K562 (cell line): ENCODE measurements at regions not wholly inside any gene's neighbourhood (a gene's known extent, or its start where the extent isn't known, plus 50 kb on each side); places are given as distances from the start of the nearest gene placed in this dataset.
A peak's percentile ranks its signal among the peaks of the same experiment; 100 is the strongest.

Source experiments
- ATAC-seq: fragments of 200-7000 bp; cut with Tn5 transposase; 3 replicates; pipeline ENCODE4 v1.9.1; 2020; ENCODE audit warnings: moderate library complexity
- BruUV-seq: library from RNA; stranded (reverse); fragments of 400-500 nt; replicated peaks from 2 replicates; lab custom pipeline; 2021; lab: Mats Ljungman, UMichigan
- CTCF ChIA-PET: fragments of 300-600 bp; formaldehyde crosslinking; extraction: SDS; loops from one replicate; lab custom pipeline; 2021; ENCODE audit warnings: low intra/inter-chr PET ratio; lab: Yijun Ruan, JAX
- POLR2A ChIA-PET: fragments of 300-600, 350-650 bp; sonication (Branson Sonifier 250); formaldehyde crosslinking; extraction: SDS; loops from one replicate; lab custom pipeline; 2021; ENCODE audit warnings: antibody characterized with exemption, inconsistent platforms; lab: Yijun Ruan, JAX
- DNase-seq, 4 experiments: peaks; one replicate each; pipeline versions ENCODE4 v3.0.0 to v3.0.0-alpha.2; 2011 to 2018; ENCODE audit warnings: low spot score in 3 of 4, mixed read lengths in 3 of 4; ENCODE audit errors: extremely low read depth in 1 of 4
- FAIRE-seq: peaks from 2 replicates; lab custom pipeline; 2011; peaks lifted over from hg19 to GRCh38; lab: Jason Lieb, UNC
- H2AFZ ChIP-seq: 2 replicates; pipeline ENCODE4 v1.6.0; 2011; ENCODE audit warnings: low read depth, low read length, control low read depth, inconsistent platforms
- H3K27ac ChIP-seq: fragments of 200-600 bp; 3 replicates; pipeline ENCODE4 v1.8.0; 2011; ENCODE audit warnings: low read depth, mild to moderate bottlenecking, control low read depth, inconsistent platforms, low read length, moderate library complexity, mixed read lengths; ENCODE audit errors: extremely low read depth
- H3K27me3 ChIP-seq, 2 experiments: fragments of 300-600 bp in 1 of 2; 2 replicates in 1 of 2; 3 replicates in 1 of 2; pipeline versions ENCODE4 v1.6.0 to v1.8.0; 2011; ENCODE audit warnings: inconsistent platforms in 2 of 2, low read length in 2 of 2, mild to moderate bottlenecking in 1 of 2, mixed read lengths in 1 of 2, moderate library complexity in 1 of 2; ENCODE audit not compliant: control insufficient read depth in 2 of 2, insufficient read depth in 2 of 2
- H3K36me3 ChIP-seq: fragments of 300-600 bp; 3 replicates; pipeline ENCODE4 v1.8.0; 2011; ENCODE audit warnings: mild to moderate bottlenecking, low read length, inconsistent platforms; ENCODE audit not compliant: control insufficient read depth, insufficient read depth
- H3K4me1 ChIP-seq, 2 experiments: fragments of 200-600 bp in 1 of 2; replicated peaks in 1 of 2; 2 replicates in 1 of 2; 3 replicates in 1 of 2; pipeline versions ENCODE4 v1.5.1 to v1.8.0; 2011; ENCODE audit warnings: inconsistent platforms in 2 of 2, low read length in 2 of 2, mild to moderate bottlenecking in 1 of 2, mixed read lengths in 1 of 2, moderate library complexity in 1 of 2; ENCODE audit not compliant: control insufficient read depth in 2 of 2, insufficient read depth in 2 of 2
- H3K4me2 ChIP-seq: 2 replicates; pipeline ENCODE4 v1.6.1; 2011; ENCODE audit warnings: low read length, control low read depth, inconsistent platforms, mixed read lengths; ENCODE audit not compliant: insufficient read depth
- H3K4me3 ChIP-seq: fragments of 200-600 bp; sonication (generic), shearing (Covaris generic); 2 replicates; pipeline ENCODE4 v1.5.1; 2016; ENCODE audit warnings: control low read depth, inconsistent platforms
- H3K79me2 ChIP-seq: fragments of 200-600 bp; 3 replicates; pipeline ENCODE4 v1.8.0; 2011; ENCODE audit warnings: low read length, inconsistent platforms; ENCODE audit not compliant: control insufficient read depth, insufficient read depth
- H3K9ac ChIP-seq, 2 experiments: 2 replicates each; pipeline versions ENCODE4 v1.6.0 to v1.6.1; 2011; ENCODE audit warnings: low read depth in 2 of 2, low read length in 2 of 2, control low read depth in 1 of 2, inconsistent platforms in 1 of 2, mild to moderate bottlenecking in 1 of 2, mixed read lengths in 1 of 2; ENCODE audit not compliant: insufficient read depth in 1 of 2
- H3K9me1 ChIP-seq: one replicate; pipeline ENCODE4 v1.6.0; 2011; ENCODE audit warnings: inconsistent platforms, mild to moderate bottlenecking, low read length, moderate library complexity; ENCODE audit not compliant: control insufficient read depth, insufficient read depth
- H3K9me3 ChIP-seq: replicated peaks from 2 replicates; pipeline ENCODE4 v1.5.1; 2011; ENCODE audit warnings: low read depth, low read length, inconsistent platforms; ENCODE audit not compliant: control insufficient read depth, insufficient read depth
- H4K20me1 ChIP-seq: replicated peaks from 2 replicates; pipeline ENCODE4 v1.6.1; 2011; ENCODE audit warnings: low read length, inconsistent platforms, mixed read lengths; ENCODE audit not compliant: control insufficient read depth, insufficient read depth
- FOSL1 ChIP-seq: fragments of 200-800 bp; sonication (Bioruptor generic); conservative IDR thresholded peaks from 2 replicates; pipeline ENCODE4 v1.6.1; 2016; ENCODE audit warnings: missing genetic modification characterization, missing compliant biosample characterization
- MNT ChIP-seq, 2 experiments: fragments of 450-650 bp; conservative IDR thresholded peaks; 2 replicates each; pipeline ENCODE4 v1.6.1; 2017; ENCODE audit warnings: mild to moderate bottlenecking in 2 of 2, moderate library complexity in 2 of 2
- NBN ChIP-seq: fragments of 450-650 bp; IDR thresholded peaks from 2 replicates; pipeline ENCODE4 v1.6.1; 2016; ENCODE audit warnings: low read depth, mild to moderate bottlenecking
- TRIM25 ChIP-seq: fragments of 450-650 bp; IDR thresholded peaks from 2 replicates; pipeline ENCODE4 v1.7.0; 2016; ENCODE audit warnings: borderline replicate concordance
- WGBS: fragments of 100-300 bp; shearing (Covaris generic); methylation state at CpG from one replicate; pipeline ENCODE4 v1.1.6; 2016; ENCODE audit warnings: low coverage, mixed read lengths; ENCODE audit not compliant: insufficient coverage; ENCODE audit errors: missing lambda C conversion rate; 5-methylcytosine and 5-hydroxymethylcytosine counted together
- in situ Hi-C: fragments of 300-500 bp; cut with MboI; formaldehyde crosslinking; loops from 4 replicates; pipeline ENCODE4 v1.15.0; 2018; ENCODE audit warnings: inconsistent platforms, mixed read lengths
- intact Hi-C: fragments of 100-400 bp; cut with micrococcal nuclease; formaldehyde crosslinking; loops from 2 replicates; pipeline ENCODE4 v1.14.2; 2022

- DNase-seq (no peak), ATAC-seq (no peak), FAIRE-seq (no peak)
- TF ChIP-seq FOSL1 (peak; percentile 64), NBN (no peak), MNT (conservative IDR thresholded peaks at IDR 0.05) (no peak), TRIM25 (no peak)
- WGBS = 0% methylated on average over 1 of the region's 1 CpG
- Histone ChIP-seq H3K4me2 (no peak overlapping the region), H3K36me3 (no peaks in the 10 kb centered on the region), H3K9me3 (no peaks in the 10 kb centered on the region), H3K9me1 (no peaks in the 10 kb centered on the region), H3K4me1 (no peaks in the 10 kb centered on the region; a peak in 1 of 5 replicates), H3K27me3 (no peaks in the 10 kb centered on the region), H3K4me3 (no peak overlapping the region), H2AFZ (no peak overlapping the region), H4K20me1 (no peaks in the 10 kb centered on the region), H3K79me2 (no peaks in the 10 kb centered on the region), H3K27ac (no peak overlapping the region), H3K9ac (no peak overlapping the region)
- ChIA-PET CTCF (no interaction called here), POLR2A (no interaction called here)
- intact Hi-C loops = no loop called here
- BruUV-seq = no TSS peak
- in situ Hi-C loops = no loop called here
Observed at GRCh38 chr1:221187174-221187573, 307.9 kb downstream of the HLX start.
